IPS DF 19.7 (cell line): ENCODE measurements at regions not wholly inside any gene's neighbourhood (a gene's known extent, or its start where the extent isn't known, plus 50 kb on each side); places are given as distances from the start of the nearest gene placed in this dataset.
"Not testable (repeated sequence)": the region's sequence is repeated elsewhere in the genome, so short reads cannot be mapped to it uniquely, and the experiment has no call there.

Source experiments
- DNase-seq: peaks from one replicate; pipeline ENCODE4 v3.0.0-alpha.2; 2013; ENCODE audit warnings: low read depth, low spot score

- no peak for DNase-seq
Measured at GRCh38 chr5:96133341-96134079, 171.9 kb upstream of the ELL2 start.

- no peak for DNase-seq
Measured at GRCh38 chr5:96129276-96129675, 167.6 kb upstream of the ELL2 start.

GRCh38 chr5:96128204-96128864 lies 166.7 kb upstream of the ELL2 start:
- no peak for DNase-seq

- no peak for DNase-seq
Measured at GRCh38 chr5:96127538-96127937, 165.9 kb upstream of the ELL2 start.

GRCh38 chr5:96125231-96125891 lies 163.7 kb upstream of the ELL2 start:
- DNase-seq = no peak

- DNase-seq = no peak
Measured at GRCh38 chr5:96124589-96124988, 162.9 kb upstream of the ELL2 start.

- no peak for DNase-seq
Measured at GRCh38 chr5:96123418-96123817, 161.8 kb upstream of the ELL2 start.

- no peak for DNase-seq
Measured at GRCh38 chr5:96121364-96121763, 159.7 kb upstream of the ELL2 start.

- DNase-seq = no peak
Measured at GRCh38 chr5:96120120-96120519, 158.5 kb upstream of the ELL2 start.

- no peak for DNase-seq
Measured at GRCh38 chr5:96117771-96118651, 156.4 kb upstream of the ELL2 start.

- DNase-seq = no peak
Measured at GRCh38 chr5:96115147-96115807, 153.6 kb upstream of the ELL2 start.

- no peak for DNase-seq
Measured at GRCh38 chr5:96114736-96115135, 153.1 kb upstream of the ELL2 start.

- DNase-seq = no peak
Measured at GRCh38 chr5:96113170-96113939, 151.7 kb upstream of the ELL2 start.

- no peak for DNase-seq
Measured at GRCh38 chr5:96112703-96113102, 151.1 kb upstream of the ELL2 start.

- DNase-seq = no peak
Measured at GRCh38 chr5:96112123-96112670, 150.5 kb upstream of the ELL2 start.

- DNase-seq = no peak
Measured at GRCh38 chr5:96111080-96111756, 149.6 kb upstream of the ELL2 start.

GRCh38 chr5:96110300-96110699 lies 148.6 kb upstream of the ELL2 start:
- DNase-seq = no peak

GRCh38 chr5:96108629-96109028 lies 147.0 kb upstream of the ELL2 start:
- DNase-seq = not testable (repeated sequence)

- not testable (repeated sequence) for DNase-seq
Measured at GRCh38 chr5:96103829-96104228, 142.2 kb upstream of the ELL2 start.
